K562 (cell line): ENCODE measurements at regions not wholly inside any gene's neighbourhood (a gene's known extent, or its start where the extent isn't known, plus 50 kb on each side); places are given as distances from the start of the nearest gene placed in this dataset.

ENCODE experiments used
- ATAC-seq: fragments of 200-7000 bp; cut with Tn5 transposase; 3 replicates; pipeline ENCODE4 v1.9.1; 2020; ENCODE audit warnings: moderate library complexity
- BruUV-seq: library from RNA; stranded (reverse); fragments of 400-500 nt; replicated peaks from 2 replicates; lab custom pipeline; 2021; lab: Mats Ljungman, UMichigan
- CTCF ChIA-PET: fragments of 300-600 bp; formaldehyde crosslinking; extraction: SDS; loops from one replicate; lab custom pipeline; 2021; ENCODE audit warnings: low intra/inter-chr PET ratio; lab: Yijun Ruan, JAX
- POLR2A ChIA-PET: fragments of 300-600, 350-650 bp; sonication (Branson Sonifier 250); formaldehyde crosslinking; extraction: SDS; loops from one replicate; lab custom pipeline; 2021; ENCODE audit warnings: antibody characterized with exemption, inconsistent platforms; lab: Yijun Ruan, JAX
- DNase-seq, 4 experiments: peaks; one replicate each; pipeline versions ENCODE4 v3.0.0 to v3.0.0-alpha.2; 2011 to 2018; ENCODE audit warnings: low spot score in 3 of 4, mixed read lengths in 3 of 4; ENCODE audit errors: extremely low read depth in 1 of 4
- FAIRE-seq: peaks from 2 replicates; lab custom pipeline; 2011; peaks lifted over from hg19 to GRCh38; lab: Jason Lieb, UNC
- H2AFZ ChIP-seq: 2 replicates; pipeline ENCODE4 v1.6.0; 2011; ENCODE audit warnings: low read depth, low read length, control low read depth, inconsistent platforms
- H3K27ac ChIP-seq: fragments of 200-600 bp; 3 replicates; pipeline ENCODE4 v1.8.0; 2011; ENCODE audit warnings: low read depth, mild to moderate bottlenecking, control low read depth, inconsistent platforms, low read length, moderate library complexity, mixed read lengths; ENCODE audit errors: extremely low read depth
- H3K27me3 ChIP-seq, 2 experiments: fragments of 300-600 bp in 1 of 2; 2 replicates in 1 of 2; 3 replicates in 1 of 2; pipeline versions ENCODE4 v1.6.0 to v1.8.0; 2011; ENCODE audit warnings: inconsistent platforms in 2 of 2, low read length in 2 of 2, mild to moderate bottlenecking in 1 of 2, mixed read lengths in 1 of 2, moderate library complexity in 1 of 2; ENCODE audit not compliant: control insufficient read depth in 2 of 2, insufficient read depth in 2 of 2
- H3K36me3 ChIP-seq: fragments of 300-600 bp; 3 replicates; pipeline ENCODE4 v1.8.0; 2011; ENCODE audit warnings: mild to moderate bottlenecking, low read length, inconsistent platforms; ENCODE audit not compliant: control insufficient read depth, insufficient read depth
- H3K4me1 ChIP-seq, 2 experiments: fragments of 200-600 bp in 1 of 2; replicated peaks in 1 of 2; 2 replicates in 1 of 2; 3 replicates in 1 of 2; pipeline versions ENCODE4 v1.5.1 to v1.8.0; 2011; ENCODE audit warnings: inconsistent platforms in 2 of 2, low read length in 2 of 2, mild to moderate bottlenecking in 1 of 2, mixed read lengths in 1 of 2, moderate library complexity in 1 of 2; ENCODE audit not compliant: control insufficient read depth in 2 of 2, insufficient read depth in 2 of 2
- H3K4me2 ChIP-seq: 2 replicates; pipeline ENCODE4 v1.6.1; 2011; ENCODE audit warnings: low read length, control low read depth, inconsistent platforms, mixed read lengths; ENCODE audit not compliant: insufficient read depth
- H3K4me3 ChIP-seq: fragments of 200-600 bp; sonication (generic), shearing (Covaris generic); 2 replicates; pipeline ENCODE4 v1.5.1; 2016; ENCODE audit warnings: control low read depth, inconsistent platforms
- H3K79me2 ChIP-seq: fragments of 200-600 bp; 3 replicates; pipeline ENCODE4 v1.8.0; 2011; ENCODE audit warnings: low read length, inconsistent platforms; ENCODE audit not compliant: control insufficient read depth, insufficient read depth
- H3K9ac ChIP-seq, 2 experiments: 2 replicates each; pipeline versions ENCODE4 v1.6.0 to v1.6.1; 2011; ENCODE audit warnings: low read depth in 2 of 2, low read length in 2 of 2, control low read depth in 1 of 2, inconsistent platforms in 1 of 2, mild to moderate bottlenecking in 1 of 2, mixed read lengths in 1 of 2; ENCODE audit not compliant: insufficient read depth in 1 of 2
- H3K9me1 ChIP-seq: one replicate; pipeline ENCODE4 v1.6.0; 2011; ENCODE audit warnings: inconsistent platforms, mild to moderate bottlenecking, low read length, moderate library complexity; ENCODE audit not compliant: control insufficient read depth, insufficient read depth
- H3K9me3 ChIP-seq: replicated peaks from 2 replicates; pipeline ENCODE4 v1.5.1; 2011; ENCODE audit warnings: low read depth, low read length, inconsistent platforms; ENCODE audit not compliant: control insufficient read depth, insufficient read depth
- H4K20me1 ChIP-seq: replicated peaks from 2 replicates; pipeline ENCODE4 v1.6.1; 2011; ENCODE audit warnings: low read length, inconsistent platforms, mixed read lengths; ENCODE audit not compliant: control insufficient read depth, insufficient read depth
- BRCA1 ChIP-seq, 2 experiments: fragments of 450-650 bp in 1 of 2; sonication (generic) in 1 of 2; formaldehyde crosslinking in 1 of 2; IDR thresholded peaks; 2 replicates each; pipeline versions ENCODE4 v1.5.0 to v1.6.1; 2017 to 2020; ENCODE audit warnings: mild to moderate bottlenecking in 1 of 2, missing genetic modification reagents in 1 of 2
- CGGBP1 ChIP-seq: fragments of 250-450 bp; sonication (Bioruptor Pico); IDR thresholded peaks from 2 replicates; pipeline ENCODE4 v1.9.0; 2021; ENCODE audit warnings: mild to moderate bottlenecking
- COPS2 ChIP-seq: fragments of 450-650 bp; conservative IDR thresholded peaks from 2 replicates; pipeline ENCODE4 v1.6.1; 2016; ENCODE audit warnings: mild to moderate bottlenecking, moderate library complexity
- CTCFL ChIP-seq: IDR thresholded peaks from 2 replicates; pipeline ENCODE4 v1.6.1; 2011; ENCODE audit warnings: borderline replicate concordance, low read depth, mild to moderate bottlenecking, moderate library complexity, low read length; ENCODE audit not compliant: insufficient read depth, poor library complexity, severe bottlenecking
- ETV6 ChIP-seq, 3 experiments: fragments of 150-350 bp in 1 of 3; sonication (generic) in 1 of 3; formaldehyde crosslinking in 1 of 3; IDR thresholded peaks; 2 replicates each; pipeline versions ENCODE4 v1.6.1 to v1.8.0; 2014 to 2022; ENCODE audit warnings: borderline replicate concordance in 2 of 3, low read depth in 2 of 3, antibody characterized with exemption in 1 of 3, low read length in 1 of 3, mild to moderate bottlenecking in 1 of 3, missing genetic modification reagents in 1 of 3
- HEY1 ChIP-seq: fragments of 250-450 bp; sonication (Bioruptor Pico); IDR thresholded peaks from 2 replicates; pipeline ENCODE4 v1.5.0; 2020; ENCODE audit warnings: mild to moderate bottlenecking, moderate library complexity, borderline replicate concordance
- ILF3 ChIP-seq: fragments of 450-650 bp; IDR thresholded peaks from 2 replicates; pipeline ENCODE4 v1.6.1; 2018; ENCODE audit warnings: antibody characterized with exemption, mild to moderate bottlenecking, moderate library complexity, borderline replicate concordance
- MAX ChIP-seq: sonication (generic); formaldehyde crosslinking; IDR thresholded peaks from 2 replicates; pipeline ENCODE4 v1.9.0; 2022; ENCODE audit warnings: mild to moderate bottlenecking, missing genetic modification reagents
- NFE2L1 ChIP-seq: fragments of 450-650 bp; IDR thresholded peaks from 2 replicates; pipeline ENCODE4 v1.6.1; 2016; ENCODE audit warnings: missing genetic modification characterization, low read depth, mild to moderate bottlenecking, missing compliant biosample characterization, moderate library complexity, borderline replicate concordance
- NFIX ChIP-seq: fragments of 250-450 bp; sonication (Bioruptor Pico); IDR thresholded peaks from 2 replicates; pipeline ENCODE4 v1.4.0; 2020; ENCODE audit warnings: low read depth, mild to moderate bottlenecking, moderate library complexity
- NR1H2 ChIP-seq: sonication (generic); formaldehyde crosslinking; IDR thresholded peaks from 2 replicates; pipeline ENCODE4 v1.4.0; 2020; ENCODE audit warnings: mild to moderate bottlenecking, missing genetic modification reagents
- SIX5 ChIP-seq, 2 experiments: IDR thresholded peaks; 2 replicates each; pipeline ENCODE4 v1.6.1; 2011; ENCODE audit warnings: low read length in 2 of 2, borderline replicate concordance in 1 of 2, low read depth in 1 of 2, mild to moderate bottlenecking in 1 of 2, moderate library complexity in 1 of 2; ENCODE audit not compliant: insufficient read depth in 1 of 2
- SMAD1 ChIP-seq: fragments of 150-350 bp; IDR thresholded peaks from 2 replicates; pipeline ENCODE4 v1.6.1; 2014; ENCODE audit warnings: low read length, low read depth; ENCODE audit not compliant: partially characterized antibody
- ZKSCAN8 ChIP-seq: fragments of 200-800 bp; sonication (Bioruptor generic); IDR thresholded peaks from 2 replicates; pipeline ENCODE4 v1.6.1; 2016; ENCODE audit warnings: missing genetic modification characterization, missing compliant biosample characterization
- WGBS: fragments of 100-300 bp; shearing (Covaris generic); methylation state at CpG from one replicate; pipeline ENCODE4 v1.1.6; 2016; ENCODE audit warnings: low coverage, mixed read lengths; ENCODE audit not compliant: insufficient coverage; ENCODE audit errors: missing lambda C conversion rate; 5-methylcytosine and 5-hydroxymethylcytosine counted together
- in situ Hi-C: fragments of 300-500 bp; cut with MboI; formaldehyde crosslinking; loops from 4 replicates; pipeline ENCODE4 v1.15.0; 2018; ENCODE audit warnings: inconsistent platforms, mixed read lengths
- intact Hi-C: fragments of 100-400 bp; cut with micrococcal nuclease; formaldehyde crosslinking; loops from 2 replicates; pipeline ENCODE4 v1.14.2; 2022

- ChIA-PET CTCF (no interaction called here), POLR2A (no interaction called here)
- Histone ChIP-seq H3K9me1 (no peaks in the 10 kb centered on the region), H4K20me1 (no peaks in the 10 kb centered on the region), H3K4me1 (no peaks in the 10 kb centered on the region), H2AFZ (no peak overlapping the region), H3K27me3 (no peaks in the 10 kb centered on the region), H3K27ac (no peak overlapping the region), H3K4me2 (no peak overlapping the region), H3K79me2 (no peaks in the 10 kb centered on the region), H3K9me3 (no peaks in the 10 kb centered on the region), H3K36me3 (no peaks in the 10 kb centered on the region), H3K4me3 (no peak overlapping the region), H3K9ac (no peak overlapping the region)
- WGBS, result 0% methylated on average over 1 of the region's 1 CpG
- no peak for TF ChIP-seq ETV6 (IDR thresholded peaks at IDR 0.05; ENCODE audit: borderline replicate concordance in 1 of 2, low read depth in 2 of 2, low read length in 1 of 2)
- TF ChIP-seq ETV6 (CRISPR knock-in tag; IDR thresholded peaks at IDR 0.05; ENCODE audit: borderline replicate concordance), result no peak
- no peak for TF ChIP-seq ILF3
- no peak for TF ChIP-seq ZKSCAN8 (CRISPR knock-in tag)
- TF ChIP-seq COPS2, result no peak
- TF ChIP-seq NFE2L1 (tag), result no peak
- TF ChIP-seq SMAD1, result no peak
- TF ChIP-seq SIX5 (IDR thresholded peaks at IDR 0.05; ENCODE audit: borderline replicate concordance in 1 of 2, insufficient read depth in 1 of 2, low read depth in 1 of 2, low read length in 2 of 2), result no peak
- no peak for TF ChIP-seq NR1H2 (CRISPR knock-in tag)
- no peak for TF ChIP-seq CTCFL
- TF ChIP-seq BRCA1 (IDR thresholded peaks at IDR 0.05), result no peak
- no peak for TF ChIP-seq BRCA1 (CRISPR knock-in tag; IDR thresholded peaks at IDR 0.05)
- TF ChIP-seq CGGBP1 (CRISPR knock-in tag), result no peak
- no peak for TF ChIP-seq NFIX (CRISPR knock-in tag)
- TF ChIP-seq MAX (CRISPR knock-in tag), result no peak
- TF ChIP-seq HEY1, result no peak
- DNase-seq (no peak), ATAC-seq (no peak), FAIRE-seq (no peak)
- in situ Hi-C loops (no loop called here), intact Hi-C loops (no loop called here)
- no TSS peak for BruUV-seq
Measured at GRCh38 chr2:204066051-204066450, 129.5 kb downstream of the ICOS start.
